Rectal smooth muscle tissue (tissue), 1 donor: ENCODE measurements at regions not wholly inside any gene's neighbourhood (a gene's known extent, or its start where the extent isn't known, plus 50 kb on each side); places are given as distances from the start of the nearest gene placed in this dataset.

Experiments used
- H3K27ac ChIP-seq: one replicate; pipeline ENCODE4 v1.7.0; 2013; ENCODE audit warnings: low read depth, low read length, inconsistent platforms
- H3K27me3 ChIP-seq: one replicate; pipeline ENCODE4 v1.7.0; 2013; ENCODE audit warnings: low read length; ENCODE audit not compliant: control insufficient read depth, insufficient read depth
- H3K36me3 ChIP-seq: one replicate; pipeline ENCODE4 v1.7.0; 2013; ENCODE audit warnings: low read length; ENCODE audit not compliant: control insufficient read depth, insufficient read depth
- H3K4me1 ChIP-seq: one replicate; pipeline ENCODE4 v1.7.0; 2013; ENCODE audit warnings: low read length; ENCODE audit not compliant: control insufficient read depth, insufficient read depth
- H3K4me3 ChIP-seq: one replicate; pipeline ENCODE4 v1.7.0; 2013; ENCODE audit warnings: low read length
- H3K9ac ChIP-seq: one replicate; pipeline ENCODE4 v1.7.0; 2013; ENCODE audit warnings: low read length

DNA sequence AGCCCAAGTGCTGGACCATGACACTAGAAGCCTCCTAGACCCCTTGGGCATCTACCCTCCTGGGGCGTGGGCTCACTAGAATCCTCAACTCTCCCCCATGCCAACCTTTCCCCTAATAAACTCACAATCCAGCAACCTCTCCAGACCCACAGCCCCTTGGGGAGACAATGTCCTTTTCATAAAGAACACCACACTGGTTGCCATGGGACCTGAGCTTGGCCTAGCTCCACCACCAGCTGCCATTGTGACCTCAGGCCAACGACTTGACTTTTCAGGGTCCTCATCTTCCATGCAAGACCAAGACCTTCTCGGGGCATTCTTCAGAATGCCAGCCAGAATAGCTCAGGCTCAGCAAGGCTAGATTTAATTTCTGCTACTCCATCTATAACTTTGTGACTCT lies 128.1 kb upstream of the NPAS2 start:
- Histone ChIP-seq H3K4me1 (no peaks in the 10 kb centered on the region), H3K27me3 (no peaks in the 10 kb centered on the region), H3K36me3 (no peaks in the 10 kb centered on the region), H3K9ac (no peak overlapping the region), H3K4me3 (no peak overlapping the region), H3K27ac (no peak overlapping the region)

DNA sequence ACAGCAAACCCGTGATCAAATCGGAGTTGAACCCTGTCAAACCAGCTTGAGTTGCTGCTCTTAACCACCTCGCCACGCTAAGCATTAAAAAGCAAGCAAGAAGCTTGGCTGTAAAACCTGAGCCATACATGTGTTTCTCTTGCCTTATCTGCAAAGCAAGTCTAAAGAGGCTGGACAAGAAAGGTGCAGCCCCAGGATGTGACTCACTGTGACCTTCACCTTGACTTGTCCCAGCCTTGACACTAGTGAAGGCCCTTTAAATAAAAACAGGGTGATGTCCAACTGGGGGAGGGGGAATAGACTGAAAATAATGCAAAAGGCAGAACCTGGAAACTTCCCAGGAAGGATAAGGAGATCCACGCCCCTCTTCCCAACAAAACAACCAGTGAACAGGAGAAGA lies 127.6 kb upstream of the NPAS2 start:
- Histone ChIP-seq H3K27me3 (no peaks in the 10 kb centered on the region), H3K36me3 (no peaks in the 10 kb centered on the region), H3K4me3 (no peak overlapping the region), H3K4me1 (no peaks in the 10 kb centered on the region), H3K27ac (no peak overlapping the region), H3K9ac (no peak overlapping the region)

DNA sequence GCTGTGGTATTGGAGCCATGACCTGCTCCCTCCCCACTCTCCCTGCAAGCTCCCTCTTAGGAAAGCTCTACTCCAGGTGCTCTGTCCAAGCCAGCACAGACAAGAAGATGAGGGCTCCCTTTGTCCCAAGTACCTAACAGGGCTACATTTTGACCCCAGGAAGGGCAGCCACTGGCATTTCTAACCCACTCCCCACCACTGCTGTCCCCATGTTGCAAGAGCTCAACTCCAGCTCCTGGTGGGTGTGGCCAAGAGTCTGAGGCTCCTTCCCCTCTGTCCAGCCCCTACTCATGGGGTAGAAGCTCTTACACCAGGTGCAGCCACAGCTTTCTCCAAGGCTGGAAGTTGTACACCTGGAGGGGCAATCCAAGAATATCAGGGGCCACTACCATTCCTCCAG lies 127.0 kb upstream of the NPAS2 start:
- H3K4me1 ChIP-seq = no peaks in the 10 kb centered on the region
- H3K27me3 ChIP-seq = no peaks in the 10 kb centered on the region
- H3K9ac ChIP-seq = no peak overlapping the region
- no peak overlapping the region for H3K27ac ChIP-seq
- H3K36me3 ChIP-seq = no peaks in the 10 kb centered on the region
- no peak overlapping the region for H3K4me3 ChIP-seq

DNA sequence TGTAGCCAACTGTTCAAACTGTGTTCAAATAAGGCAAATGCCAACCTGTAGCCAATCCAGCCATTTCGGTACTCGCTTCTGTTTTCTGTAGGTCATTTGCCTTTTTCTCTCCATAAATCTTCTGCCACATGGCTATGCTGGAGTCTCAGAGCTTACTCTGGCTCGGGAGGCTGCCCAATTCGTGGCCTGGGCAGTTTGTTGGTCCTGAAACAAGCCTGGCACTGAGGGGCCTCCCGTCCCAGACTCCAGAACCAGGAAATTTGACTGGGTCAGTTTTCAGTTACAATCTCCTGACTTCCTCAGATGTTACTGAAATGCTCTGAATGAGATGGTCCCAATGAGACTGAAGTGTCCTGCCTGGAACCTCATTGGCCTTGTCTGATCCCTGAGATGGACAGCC lies 120.8 kb upstream of the NPAS2 start:
- no peaks in the 10 kb centered on the region for H3K36me3 ChIP-seq
- H3K9ac ChIP-seq = no peak overlapping the region
- H3K27me3 ChIP-seq = no peaks in the 10 kb centered on the region
- H3K27ac ChIP-seq = no peak overlapping the region
- no peaks in the 10 kb centered on the region for H3K4me1 ChIP-seq
- no peak overlapping the region for H3K4me3 ChIP-seq

DNA sequence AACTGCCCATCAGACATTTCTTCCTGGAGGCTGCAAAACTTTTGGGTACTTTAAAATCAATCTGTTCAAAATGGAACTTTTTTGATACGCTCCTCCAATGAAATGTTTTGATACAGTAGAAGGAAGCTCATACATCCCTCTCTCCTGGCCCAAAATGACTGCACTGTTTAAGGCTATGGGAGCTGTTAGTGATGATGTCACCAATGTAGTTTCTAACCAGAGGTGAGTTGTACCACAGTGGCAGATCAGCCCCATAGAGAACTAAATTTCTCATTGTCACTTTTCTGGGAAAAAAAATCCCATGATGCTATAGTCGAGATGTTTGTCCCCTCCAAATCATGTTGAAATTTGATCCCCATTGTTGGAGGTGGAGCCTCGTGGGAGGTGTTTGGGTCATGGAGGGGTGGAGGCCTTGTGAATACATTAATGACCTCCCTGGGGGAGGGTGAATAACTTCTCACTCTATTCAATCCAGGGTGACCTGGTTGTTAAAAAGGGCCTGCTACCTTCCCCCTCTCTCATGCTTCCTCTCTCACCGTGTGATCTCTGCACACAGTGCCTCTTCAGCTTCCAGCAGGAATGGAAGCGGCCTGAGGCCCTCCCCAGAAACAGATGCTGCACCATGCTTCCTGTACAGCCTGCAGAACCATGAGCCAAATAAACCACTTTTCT lies 117.4 kb upstream of the NPAS2 start:
- Histone ChIP-seq H3K4me3 (no peak overlapping the region), H3K36me3 (no peaks in the 10 kb centered on the region), H3K4me1 (no peaks in the 10 kb centered on the region), H3K9ac (no peak overlapping the region), H3K27me3 (no peaks in the 10 kb centered on the region), H3K27ac (no peak overlapping the region)

DNA sequence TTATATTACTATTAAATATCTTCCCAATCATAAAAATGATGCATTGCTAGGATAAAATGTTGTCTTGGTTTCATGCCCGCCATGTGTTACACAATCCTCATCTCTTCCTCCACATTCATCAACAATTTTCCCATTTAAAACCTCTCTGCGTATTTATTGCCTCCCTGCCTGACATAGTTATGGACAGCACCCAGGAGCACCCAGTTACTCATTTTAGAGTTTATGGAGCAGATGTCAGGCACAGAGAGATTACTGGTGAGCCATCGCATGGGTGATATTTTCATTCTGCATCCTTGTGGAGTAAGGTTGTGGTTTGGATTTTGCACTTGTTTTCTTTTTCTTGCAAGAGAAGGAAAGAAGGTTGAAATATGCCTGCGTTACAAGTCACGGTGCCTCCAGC lies 116.7 kb upstream of the NPAS2 start:
- Histone ChIP-seq H3K4me1 (no peaks in the 10 kb centered on the region), H3K27ac (no peak overlapping the region), H3K9ac (no peak overlapping the region), H3K4me3 (no peak overlapping the region), H3K27me3 (no peaks in the 10 kb centered on the region), H3K36me3 (no peaks in the 10 kb centered on the region)

DNA sequence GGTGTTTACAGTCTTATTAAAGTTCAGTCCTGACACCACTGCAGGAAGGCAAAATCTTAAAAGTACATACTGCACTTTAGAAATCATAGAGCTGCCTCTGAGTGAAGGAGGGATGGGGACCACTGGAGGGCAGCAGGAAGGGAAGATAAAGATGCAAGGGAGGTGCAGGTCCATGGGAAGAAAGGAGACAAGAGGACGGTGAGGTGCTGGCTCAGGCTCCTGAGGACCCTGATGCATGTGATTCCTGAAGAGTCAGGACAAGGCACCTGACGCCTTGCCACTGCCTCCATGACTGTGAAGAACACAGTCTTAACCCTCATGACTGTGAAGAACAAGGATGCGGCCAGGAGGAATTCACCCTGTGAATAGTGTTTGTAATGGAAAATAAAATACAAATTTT lies 116.2 kb upstream of the NPAS2 start:
- H3K36me3 ChIP-seq = no peaks in the 10 kb centered on the region
- no peaks in the 10 kb centered on the region for H3K27me3 ChIP-seq
- no peak overlapping the region for H3K27ac ChIP-seq
- H3K4me3 ChIP-seq = no peak overlapping the region
- H3K9ac ChIP-seq = no peak overlapping the region
- no peaks in the 10 kb centered on the region for H3K4me1 ChIP-seq

DNA sequence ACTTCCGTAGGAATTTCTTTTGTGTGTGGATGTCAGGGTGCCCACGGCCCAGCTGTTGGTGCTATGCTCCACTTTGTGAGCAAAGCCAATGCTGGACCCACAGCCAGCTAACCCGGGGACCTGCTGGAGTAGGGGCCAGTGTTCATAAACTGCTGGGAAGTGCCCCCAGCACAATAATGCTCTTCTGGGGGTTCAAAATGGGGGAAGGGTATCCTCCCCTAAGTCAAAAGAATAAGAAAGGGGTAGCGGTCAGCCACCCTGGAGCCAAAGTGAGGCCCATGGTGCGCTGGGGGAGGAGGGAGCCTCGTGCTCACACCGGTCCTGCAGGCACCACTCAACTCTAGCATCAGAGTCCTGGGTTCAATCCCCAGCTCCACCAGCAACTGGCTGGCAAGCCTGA lies 115.8 kb upstream of the NPAS2 start:
- Histone ChIP-seq H3K27me3 (no peaks in the 10 kb centered on the region), H3K4me1 (no peaks in the 10 kb centered on the region), H3K27ac (no peak overlapping the region), H3K4me3 (no peak overlapping the region), H3K36me3 (no peaks in the 10 kb centered on the region), H3K9ac (no peak overlapping the region)

DNA sequence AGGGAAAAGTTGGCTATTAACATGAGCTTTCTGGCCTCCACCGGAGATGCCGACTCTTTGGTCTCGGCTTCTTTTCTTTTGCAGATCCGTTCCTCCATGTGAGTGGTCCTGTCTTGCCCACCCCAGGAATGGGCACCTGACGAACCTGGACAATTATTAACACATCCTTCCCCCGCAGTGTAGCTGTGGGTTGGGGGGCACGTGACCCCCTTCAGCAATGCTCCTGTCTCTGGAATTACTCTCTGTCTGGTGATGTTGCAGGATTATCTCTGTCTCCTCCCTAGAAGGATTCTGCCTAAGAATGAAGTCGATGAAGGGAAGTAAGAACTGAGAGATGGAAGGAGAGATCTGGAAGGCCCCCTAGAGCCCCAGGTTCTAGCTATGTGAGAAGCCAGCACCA lies 115.2 kb upstream of the NPAS2 start:
- Histone ChIP-seq H3K27me3 (no peaks in the 10 kb centered on the region), H3K4me3 (no peak overlapping the region), H3K4me1 (no peaks in the 10 kb centered on the region), H3K27ac (no peak overlapping the region), H3K36me3 (no peaks in the 10 kb centered on the region), H3K9ac (no peak overlapping the region)

DNA sequence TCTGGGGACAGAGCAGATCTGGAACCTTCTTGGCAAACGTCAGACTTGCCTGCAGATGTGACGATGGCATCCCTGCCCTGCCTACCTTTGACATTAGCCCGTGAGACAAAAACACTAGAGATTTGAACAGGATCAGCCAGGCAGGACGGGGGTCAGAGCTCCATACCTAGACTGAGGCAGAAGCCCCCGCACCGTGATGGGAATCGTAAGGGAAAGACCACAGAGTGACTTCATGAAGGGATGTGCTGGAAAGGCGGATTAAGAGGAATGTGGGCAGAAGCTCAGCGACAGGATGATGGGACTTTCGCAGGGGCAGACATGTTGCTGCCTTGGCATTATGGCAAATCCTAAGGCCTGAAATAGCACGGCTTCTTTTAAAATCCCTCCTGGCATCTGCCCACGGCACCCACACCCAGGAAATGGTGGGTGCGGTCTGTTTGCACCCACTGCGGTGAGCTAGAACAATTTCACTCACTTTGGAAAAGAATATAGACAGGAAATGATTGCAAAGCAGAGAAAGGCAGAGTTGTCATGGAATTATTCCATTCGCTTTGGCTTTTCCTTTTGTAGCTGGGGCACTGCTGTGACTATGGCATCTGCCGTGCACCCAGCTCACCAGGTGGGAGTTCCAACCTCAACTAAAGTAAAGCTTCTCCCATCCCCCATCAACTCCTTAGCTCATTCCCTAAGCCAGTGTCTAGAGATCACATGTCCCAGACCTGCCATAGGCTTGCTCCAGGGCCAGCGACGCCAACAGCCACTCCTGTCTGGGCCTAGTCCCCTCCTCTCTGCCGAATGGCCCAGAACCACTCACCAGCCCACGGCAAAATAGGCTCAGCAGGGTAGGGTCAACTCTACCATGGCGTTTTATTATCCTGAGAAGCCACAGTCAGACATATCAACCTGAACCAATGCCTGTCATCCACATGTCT lies 112.7 kb upstream of the NPAS2 start:
- H3K9ac ChIP-seq = no peak overlapping the region
- no peak overlapping the region for H3K4me3 ChIP-seq
- no peaks in the 10 kb centered on the region for H3K36me3 ChIP-seq
- H3K27ac ChIP-seq = no peak overlapping the region
- no peaks in the 10 kb centered on the region for H3K4me1 ChIP-seq
- no peaks in the 10 kb centered on the region for H3K27me3 ChIP-seq

DNA sequence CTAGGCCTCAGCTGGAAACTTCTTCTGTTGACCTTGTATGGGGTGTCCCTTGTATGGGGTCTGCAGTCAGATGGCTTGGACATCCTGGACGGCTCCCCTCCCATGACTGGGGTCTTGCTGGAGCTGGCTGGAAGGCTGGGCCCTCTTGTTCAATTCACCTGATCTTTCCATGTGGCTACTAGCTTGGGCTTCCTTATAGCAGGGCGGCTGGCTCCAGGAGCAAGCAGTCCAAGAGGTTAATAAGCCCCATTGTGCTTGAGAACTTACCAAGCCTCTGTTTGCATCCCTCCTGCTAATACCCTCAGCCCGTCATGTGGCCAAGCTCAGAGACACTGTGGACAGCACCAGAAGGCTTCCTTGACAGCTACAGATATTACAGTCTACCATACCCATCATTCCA lies 111.6 kb upstream of the NPAS2 start:
- Histone ChIP-seq H3K4me3 (no peak overlapping the region), H3K27me3 (no peaks in the 10 kb centered on the region), H3K36me3 (no peaks in the 10 kb centered on the region), H3K27ac (no peak overlapping the region), H3K9ac (no peak overlapping the region), H3K4me1 (no peaks in the 10 kb centered on the region)

DNA sequence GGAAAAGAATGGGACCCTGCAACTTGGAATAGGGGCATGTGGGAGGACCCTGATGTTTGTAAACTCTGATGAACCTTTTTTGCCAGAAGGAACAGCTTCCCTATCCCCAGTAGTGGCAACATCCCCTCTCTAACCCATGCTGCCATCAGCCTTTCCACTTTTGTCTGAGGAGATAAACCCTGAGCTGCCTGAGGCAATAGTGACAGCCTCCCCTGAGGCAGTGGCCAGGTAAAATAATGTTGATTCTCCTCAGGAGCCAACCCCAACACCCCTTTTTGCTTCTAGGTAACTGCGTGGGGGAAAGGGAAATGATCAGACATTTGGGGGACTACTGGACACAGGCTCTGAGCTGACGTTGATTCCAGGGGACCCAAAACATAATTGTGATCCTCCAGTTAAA lies 106.8 kb upstream of the NPAS2 start:
- H3K9ac ChIP-seq = no peak overlapping the region
- H3K36me3 ChIP-seq = no peaks in the 10 kb centered on the region
- no peaks in the 10 kb centered on the region for H3K4me1 ChIP-seq
- H3K27me3 ChIP-seq = no peaks in the 10 kb centered on the region
- H3K27ac ChIP-seq = no peak overlapping the region
- H3K4me3 ChIP-seq = no peak overlapping the region
